HG02970 (cell line): ENCODE measurements at regions not wholly inside any gene's neighbourhood (a gene's known extent, or its start where the extent isn't known, plus 50 kb on each side); places are given as distances from the start of the nearest gene placed in this dataset.

ENCODE experiments used
- ATAC-seq: cut with Tn5 transposase; IDR thresholded peaks from one replicate; pipeline ENCODE4 v1.9.1; 2021; ENCODE audit warnings: mild to moderate bottlenecking, moderate library complexity, moderate number of reproducible peaks; ENCODE audit not compliant: unreplicated experiment, low FRiP score

DNA sequence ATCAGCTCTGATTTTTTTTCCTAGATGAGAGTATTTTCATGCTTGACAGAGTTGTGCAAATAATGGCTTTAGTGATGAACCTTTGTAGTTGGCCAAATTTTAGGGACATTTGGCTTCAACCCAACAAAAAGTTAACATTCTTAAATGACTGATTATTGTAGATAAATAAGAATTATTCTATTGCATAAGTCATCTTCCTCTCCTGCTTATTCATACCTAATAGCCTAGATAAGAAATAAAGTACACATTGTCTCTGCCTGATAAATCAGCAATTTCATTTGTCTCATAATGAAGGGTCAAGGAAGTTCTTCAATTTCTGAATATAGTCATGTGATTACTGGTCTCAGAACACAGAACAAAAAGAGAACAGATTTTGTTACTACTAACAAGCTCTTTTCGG is 428.9 kb upstream of the IL12A start:
- ATAC-seq: no peak

- no peak for ATAC-seq
These were observed 428.2 kb upstream of the IL12A start for GRCh38 chr3:159560214-159560979.

GRCh38 chr3:159565313-159565712 is 423.3 kb upstream of the IL12A start:
- no peak for ATAC-seq

DNA sequence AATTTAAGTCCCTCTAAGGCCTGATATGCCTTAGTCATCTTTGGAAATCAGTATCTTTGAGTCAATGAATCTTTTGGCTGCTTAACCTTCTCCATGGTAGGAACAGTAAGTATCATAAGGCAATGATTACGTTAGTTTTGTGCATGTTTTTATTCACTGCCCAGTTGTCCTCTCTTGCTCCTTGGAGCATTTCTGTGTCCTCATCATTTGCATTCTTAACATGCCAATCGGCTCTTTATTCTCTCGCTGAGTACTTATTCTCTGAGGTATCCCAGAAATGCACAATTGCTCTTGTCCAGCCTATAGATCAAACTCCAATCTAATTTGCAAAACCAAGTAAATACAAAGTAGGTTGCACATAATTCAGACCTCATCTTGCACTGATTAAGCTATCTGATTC is 405.0 kb upstream of the IL12A start:
- ATAC-seq: no peak

- no peak for ATAC-seq
These were observed 404.2 kb upstream of the IL12A start for GRCh38 chr3:159584421-159584820.

DNA sequence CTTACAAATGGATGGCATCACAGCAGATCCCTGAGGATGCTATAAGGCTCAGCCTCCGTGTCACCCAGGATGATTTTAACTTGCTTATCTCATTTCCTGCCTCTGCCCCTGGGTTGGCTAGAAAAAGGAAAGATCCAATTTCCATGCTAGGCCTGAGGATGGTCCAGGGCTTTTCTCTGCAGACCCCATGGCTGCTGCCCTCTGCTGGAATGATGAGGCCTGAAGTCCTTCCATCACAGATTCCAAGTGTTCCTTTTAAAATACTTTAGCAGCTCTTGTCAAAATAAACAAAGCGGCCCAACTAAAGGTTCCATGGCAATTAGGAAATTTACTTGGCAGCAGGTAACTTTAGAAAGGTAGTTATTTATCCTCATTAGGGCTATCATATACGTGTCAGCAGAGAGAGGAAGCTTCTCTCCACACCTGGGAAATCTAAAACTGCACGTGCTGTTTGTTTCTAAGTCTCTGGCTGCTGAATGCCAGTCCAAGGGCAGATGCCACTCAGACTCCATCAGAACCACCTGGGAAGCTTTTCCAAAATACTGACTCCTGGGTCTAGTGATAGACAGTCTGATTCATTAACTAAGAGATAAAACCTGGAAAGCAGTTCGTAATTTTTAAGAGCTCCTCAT is 401.9 kb upstream of the IL12A start:
- ATAC-seq: no peak

DNA sequence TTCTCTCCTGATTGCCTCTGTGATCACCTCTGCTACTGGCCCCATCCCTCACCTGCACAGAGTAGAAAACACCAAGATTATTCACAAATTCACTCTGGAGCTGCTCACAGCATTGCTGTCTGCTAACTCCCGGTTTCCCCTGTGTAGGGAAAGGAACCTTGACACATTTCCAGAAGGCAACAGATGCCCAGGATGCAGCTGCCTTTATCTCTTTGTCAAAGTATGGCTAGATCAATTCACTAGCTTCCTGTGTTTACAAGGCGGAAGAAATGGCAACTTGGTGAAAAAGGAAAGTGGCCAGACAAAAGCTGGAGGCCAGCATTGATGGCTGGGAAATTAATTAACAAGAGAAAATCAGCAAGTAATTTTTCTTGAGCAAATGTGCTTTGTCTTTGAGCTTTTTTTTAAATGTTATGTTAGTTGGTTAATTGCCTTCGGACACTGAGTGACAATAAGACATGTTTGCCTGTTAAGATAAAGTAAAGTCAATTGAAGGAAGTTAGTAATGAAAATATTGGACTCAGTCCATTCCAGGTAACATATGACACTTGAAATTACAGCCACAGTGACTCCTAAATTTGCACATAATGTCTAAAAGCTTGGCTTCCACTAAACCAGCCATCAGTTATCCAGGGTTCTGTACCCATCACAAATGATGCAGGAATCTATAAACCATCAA is 394.6 kb upstream of the IL12A start:
- ATAC-seq: no peak

- no peak for ATAC-seq
These were observed 388.3 kb upstream of the IL12A start for GRCh38 chr3:159600291-159600690.

DNA sequence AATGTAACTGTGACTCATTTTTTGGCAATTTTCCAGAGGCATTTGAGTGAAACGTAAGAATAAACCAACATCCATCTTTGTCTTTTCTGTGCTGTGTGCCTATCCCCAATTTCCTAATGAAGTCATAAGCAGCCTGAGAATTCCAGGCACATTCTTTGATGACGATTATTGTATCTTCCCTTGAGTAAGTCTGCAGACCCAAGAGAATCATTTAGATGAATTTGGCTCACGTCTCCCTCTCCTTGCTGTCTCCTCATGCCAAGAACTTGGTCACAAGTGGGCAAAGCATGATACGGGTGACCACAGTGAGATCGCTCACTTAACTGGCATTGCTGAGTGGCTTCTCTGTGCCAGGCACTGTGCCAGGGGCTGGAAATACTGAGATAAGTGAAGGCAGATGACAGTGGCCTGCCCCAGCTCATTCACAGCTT is 384.5 kb upstream of the IL12A start:
- no peak for ATAC-seq

DNA sequence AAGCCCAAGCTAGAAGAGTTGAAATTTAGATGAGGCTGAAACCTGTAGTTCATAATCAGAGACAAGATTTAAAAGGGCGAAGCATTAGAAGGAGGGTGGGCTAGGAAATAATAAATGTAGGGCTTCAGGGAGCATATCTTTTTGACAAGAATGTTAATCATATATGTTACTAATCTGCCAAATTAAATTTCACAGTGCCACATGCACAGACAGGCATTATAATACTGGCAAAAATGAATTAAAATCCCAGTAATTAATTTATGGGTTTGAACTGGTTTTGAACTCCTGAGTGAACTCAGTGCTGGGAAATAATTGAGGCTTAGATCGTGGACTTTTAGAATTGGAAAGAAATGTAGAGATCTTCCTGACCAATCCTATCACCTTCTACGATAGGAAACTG is 383.5 kb upstream of the IL12A start:
- ATAC-seq: no peak

GRCh38 chr3:159605776-159606175 is 382.9 kb upstream of the IL12A start:
- ATAC-seq: no peak

GRCh38 chr3:159607856-159608255 is 380.8 kb upstream of the IL12A start:
- ATAC-seq: no peak

GRCh38 chr3:159608311-159608710 is 380.3 kb upstream of the IL12A start:
- ATAC-seq: no peak

- ATAC-seq: no peak
These were observed 379.0 kb upstream of the IL12A start for GRCh38 chr3:159609625-159610024.

DNA sequence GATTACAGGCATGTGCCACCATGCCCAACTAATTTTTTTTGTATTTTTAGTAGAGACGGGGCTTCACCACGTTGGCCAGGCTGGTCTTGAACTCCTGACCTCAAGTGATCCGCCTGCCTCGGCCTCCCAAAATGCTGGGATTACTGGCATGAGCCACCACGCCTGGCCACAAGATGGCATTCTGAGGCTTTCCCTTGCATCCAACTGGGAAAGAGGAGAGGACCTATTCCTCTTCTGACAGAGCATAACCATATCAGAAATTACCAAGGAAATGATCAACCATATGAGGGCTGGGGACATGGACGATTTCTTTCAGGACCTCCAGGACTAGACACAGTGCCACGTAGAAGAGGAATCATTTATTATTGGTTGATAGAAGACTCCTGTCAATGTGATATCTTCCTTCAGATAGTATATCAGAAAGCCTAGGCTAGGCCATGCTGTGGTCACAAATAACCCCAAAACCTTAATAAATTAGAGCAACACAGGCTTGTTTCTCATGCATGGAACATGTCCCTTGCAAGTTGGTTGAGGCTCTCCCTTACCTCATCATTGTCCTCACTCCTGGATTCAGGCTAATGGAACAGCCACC is 372.3 kb upstream of the IL12A start:
- no peak for ATAC-seq

GRCh38 chr3:159619341-159619885 is 369.2 kb upstream of the IL12A start:
- ATAC-seq: no peak

- no peak for ATAC-seq
These were observed 368.4 kb upstream of the IL12A start for GRCh38 chr3:159620281-159620680.

DNA sequence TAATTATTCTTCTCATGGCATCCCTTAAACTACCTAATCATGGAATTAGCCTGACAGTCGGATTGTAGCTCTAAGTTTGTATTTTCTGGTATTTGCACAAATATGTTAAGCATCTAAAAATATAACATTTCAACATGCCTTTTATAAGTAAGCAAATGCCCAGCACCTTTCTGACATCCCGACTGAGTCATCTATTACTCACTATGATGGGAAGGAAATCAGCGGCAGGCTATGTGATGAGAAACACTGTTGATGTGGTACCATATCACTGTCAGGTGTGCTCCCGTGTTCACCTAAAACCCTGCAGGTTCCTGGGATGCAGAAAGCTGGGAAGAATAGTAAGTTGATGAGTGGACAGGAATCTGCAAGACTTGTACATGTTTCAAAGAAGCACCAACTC is 367.8 kb upstream of the IL12A start:
- ATAC-seq: no peak

- no peak for ATAC-seq
These were observed 364.0 kb upstream of the IL12A start for GRCh38 chr3:159624616-159625015.

GRCh38 chr3:159625594-159625993 is 363.0 kb upstream of the IL12A start:
- ATAC-seq: no peak

DNA sequence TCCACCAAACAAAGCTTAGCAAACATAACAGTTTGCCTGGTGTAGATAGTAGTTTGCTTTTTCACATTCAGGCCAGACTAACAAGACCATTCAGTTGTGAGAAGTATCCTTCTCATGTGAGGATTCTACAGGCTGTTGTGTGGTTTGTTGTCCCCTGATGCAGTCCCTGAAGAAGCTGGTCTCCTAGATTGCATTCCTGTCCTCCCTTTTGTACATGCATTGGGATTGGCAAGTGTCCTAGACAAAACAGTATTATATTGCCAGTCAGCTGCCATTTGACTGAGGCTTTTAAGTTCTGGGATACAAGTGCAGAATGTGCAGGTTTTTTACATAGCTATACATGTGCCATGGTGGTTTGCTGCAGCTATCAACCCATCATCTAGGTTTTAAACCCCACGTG is 362.0 kb upstream of the IL12A start:
- ATAC-seq: no peak
